Erythroblast (primary cell): ENCODE measurements at regions not wholly inside any gene's neighbourhood (a gene's known extent, or its start where the extent isn't known, plus 50 kb on each side); places are given as distances from the start of the nearest gene placed in this dataset.

ENCODE experiments used
- GATA1 ChIP-seq: IDR thresholded peaks from 2 replicates; pipeline ENCODE4 v1.6.1; 2011; ENCODE audit warnings: low read depth, mild to moderate bottlenecking, control low read depth, low read length, moderate library complexity
- POLR2A ChIP-seq: IDR thresholded peaks from 2 replicates; pipeline ENCODE4 v1.6.1; 2011; ENCODE audit warnings: mild to moderate bottlenecking, low read length

GRCh38 chr5:61659221-61659696 lies 327.2 kb downstream of the ZSWIM6 start:
- TF ChIP-seq POLR2A: no peak
- TF ChIP-seq GATA1: no peak
